Endothelial cell of umbilical vein (primary cell): ENCODE measurements at regions not wholly inside any gene's neighbourhood (a gene's known extent, or its start where the extent isn't known, plus 50 kb on each side); places are given as distances from the start of the nearest gene placed in this dataset.

Experiments used
- CTCF ChIP-seq, 2 donors: IDR thresholded peaks; 1 replicate in 1 of 2; 2 replicates in 1 of 2; pipeline ENCODE4 v1.5.1; 2011; ENCODE audit warnings: low read length in 2 of 2, mild to moderate bottlenecking in 2 of 2, moderate library complexity in 2 of 2, control low read depth in 1 of 2, inconsistent platforms in 1 of 2, low read depth in 1 of 2; ENCODE audit not compliant: insufficient read depth in 1 of 2; ENCODE audit errors: extremely low read depth in 1 of 2
- EZH2 ChIP-seq: IDR thresholded peaks from 2 replicates; pipeline ENCODE4 v1.6.1; 2012; ENCODE audit warnings: borderline replicate concordance, low read depth, mild to moderate bottlenecking, moderate library complexity, low read length, inconsistent platforms; ENCODE audit not compliant: severe bottlenecking
- FOS ChIP-seq: IDR thresholded peaks from 2 replicates; pipeline ENCODE4 v1.6.1; 2011; ENCODE audit warnings: mild to moderate bottlenecking, low read length, moderate library complexity, borderline replicate concordance; ENCODE audit not compliant: insufficient read depth
- GATA2 ChIP-seq: IDR thresholded peaks from 2 replicates; pipeline ENCODE4 v1.7.0; 2011; ENCODE audit warnings: low read depth, mild to moderate bottlenecking, moderate library complexity, mixed read lengths, low read length; ENCODE audit not compliant: insufficient read length, insufficient read depth
- JUN ChIP-seq: IDR thresholded peaks from 2 replicates; pipeline ENCODE4 v1.6.1; 2011; ENCODE audit warnings: borderline replicate concordance, low read depth; ENCODE audit not compliant: insufficient read length, insufficient read depth
- MAX ChIP-seq: IDR thresholded peaks from 2 replicates; pipeline ENCODE4 v1.6.1; 2011; ENCODE audit not compliant: insufficient read depth, insufficient read length
- MYC ChIP-seq: IDR thresholded peaks from one replicate; pipeline ENCODE4 v1.6.1; 2011; ENCODE audit warnings: mild to moderate bottlenecking, low read depth, low read length
- POLR2A ChIP-seq: IDR thresholded peaks from 2 replicates; pipeline ENCODE4 v1.6.1; 2012; ENCODE audit warnings: low read depth, mild to moderate bottlenecking, control low read depth, low read length
- POLR2AphosphoS5 ChIP-seq: IDR thresholded peaks from 2 replicates; pipeline ENCODE4 v1.6.1; 2012; ENCODE audit warnings: low read depth, mild to moderate bottlenecking, control low read depth, low read length, moderate library complexity; ENCODE audit not compliant: insufficient read depth

GRCh38 chr6:20291764-20292580, 79.7 kb upstream of the MBOAT1 start:
- TF ChIP-seq CTCF (IDR thresholded peaks at IDR 0.05; ENCODE audit: extremely low read depth in 1 of 2, insufficient read depth in 1 of 2, low read depth in 1 of 2, low read length in 2 of 2) (peak; percentile 79 to 82), EZH2 (no peak), POLR2A (no peak), POLR2AphosphoS5 (no peak), JUN (no peak), GATA2 (no peak), MYC (no peak), FOS (no peak), MAX (no peak)
